HG03139 (cell line): ENCODE measurements at regions not wholly inside any gene's neighbourhood (a gene's known extent, or its start where the extent isn't known, plus 50 kb on each side); places are given as distances from the start of the nearest gene placed in this dataset.
"Not testable (repeated sequence)": the region's sequence is repeated elsewhere in the genome, so short reads cannot be mapped to it uniquely, and the experiment has no call there.

ENCODE experiments used
- ATAC-seq: cut with Tn5 transposase; IDR thresholded peaks from one replicate; pipeline ENCODE4 v1.9.1; 2021; ENCODE audit not compliant: unreplicated experiment

DNA sequence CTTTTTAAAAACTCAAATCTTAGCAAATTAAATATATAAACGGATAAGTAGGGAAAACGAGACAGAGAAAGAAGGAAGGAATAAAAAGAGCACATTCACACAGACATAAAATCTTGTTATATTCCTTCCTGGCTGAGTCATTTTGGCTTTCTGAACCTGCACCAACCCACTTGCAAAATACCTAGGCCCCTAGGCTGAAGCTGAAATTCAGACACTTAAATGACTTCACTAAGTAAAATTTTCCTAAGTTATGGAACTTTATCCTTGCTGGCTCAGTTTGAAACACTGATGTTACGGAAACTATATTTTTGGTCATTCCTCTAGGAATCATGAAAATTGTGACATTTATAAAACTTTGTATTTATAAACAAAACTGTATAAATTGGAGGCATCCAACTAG lies 462.8 kb upstream of the NFIA start:
- ATAC-seq: no peak

DNA sequence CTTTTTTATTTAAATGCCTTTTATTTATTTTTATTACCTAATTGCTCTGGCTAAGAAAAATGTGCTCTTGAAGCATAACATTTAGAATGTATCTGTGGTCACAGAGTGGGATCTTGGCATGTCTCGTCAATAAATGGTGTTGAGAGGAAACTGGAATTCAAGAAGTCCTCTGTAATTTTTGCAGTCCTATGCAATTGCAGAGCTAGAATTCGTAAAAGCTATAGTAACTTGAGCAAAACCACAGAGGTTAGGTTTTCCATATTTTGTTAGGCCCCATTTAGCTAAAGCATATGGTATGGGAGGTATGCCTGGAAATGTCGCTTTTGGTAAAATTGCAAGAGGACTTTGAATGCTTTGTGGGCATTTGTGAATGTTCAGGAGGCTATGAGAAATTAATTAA lies 466.7 kb upstream of the NFIA start:
- no peak for ATAC-seq

DNA sequence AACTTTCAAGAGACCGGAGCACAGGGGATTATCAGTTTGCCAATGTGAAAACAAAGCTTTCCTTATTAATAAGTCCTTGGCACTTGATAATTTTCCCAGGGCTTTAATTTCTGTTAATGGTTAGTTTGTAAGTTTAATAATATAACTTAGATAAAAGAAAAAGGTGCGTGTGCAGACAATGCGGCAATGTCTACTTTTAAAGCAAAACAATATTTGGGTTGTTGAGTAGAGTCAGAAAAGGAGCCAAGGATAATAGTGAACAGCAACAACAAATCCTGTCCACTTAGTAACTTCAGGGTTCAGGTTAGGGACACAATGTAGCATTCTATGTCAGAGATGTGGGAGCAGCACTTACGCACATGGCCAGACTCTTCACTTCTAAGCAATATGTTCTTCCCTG lies 469.6 kb upstream of the NFIA start:
- no peak for ATAC-seq

DNA sequence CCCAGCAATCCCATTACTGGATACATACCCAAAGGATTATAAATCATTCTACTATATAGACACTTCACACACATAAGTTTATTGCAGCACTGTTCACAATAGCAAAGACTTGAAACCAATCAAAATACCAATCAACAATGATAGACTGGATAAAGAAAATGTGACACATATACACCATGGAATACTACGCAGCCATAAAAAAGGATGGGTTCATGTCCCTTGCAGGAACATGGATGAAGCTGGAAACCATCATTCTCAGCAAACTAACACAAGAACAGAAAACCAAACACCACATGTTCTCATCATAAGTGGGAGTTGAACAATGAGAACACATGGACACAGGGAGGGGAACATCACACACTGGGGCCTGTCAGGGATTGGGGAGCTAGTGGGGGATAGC lies 475.4 kb upstream of the NFIA start:
- ATAC-seq: not testable (repeated sequence)

DNA sequence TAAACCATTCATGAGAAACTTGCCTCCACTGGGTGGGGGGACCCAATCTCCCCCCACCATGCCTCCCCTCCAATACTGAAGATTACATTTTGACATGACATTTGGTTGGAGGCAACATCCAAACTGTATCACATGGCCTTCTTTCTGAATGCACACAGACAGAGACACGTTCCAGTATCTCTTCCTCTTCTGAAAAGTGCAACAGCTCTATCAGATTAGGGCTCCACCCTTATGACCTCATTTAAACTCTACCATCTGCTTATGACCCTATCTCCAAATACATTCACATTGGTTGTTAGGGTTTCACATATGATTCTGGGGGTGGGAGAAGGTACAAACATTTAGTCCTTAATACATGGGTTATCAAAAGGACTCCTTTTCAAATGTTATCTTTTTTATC lies 481.8 kb upstream of the NFIA start:
- no peak for ATAC-seq

DNA sequence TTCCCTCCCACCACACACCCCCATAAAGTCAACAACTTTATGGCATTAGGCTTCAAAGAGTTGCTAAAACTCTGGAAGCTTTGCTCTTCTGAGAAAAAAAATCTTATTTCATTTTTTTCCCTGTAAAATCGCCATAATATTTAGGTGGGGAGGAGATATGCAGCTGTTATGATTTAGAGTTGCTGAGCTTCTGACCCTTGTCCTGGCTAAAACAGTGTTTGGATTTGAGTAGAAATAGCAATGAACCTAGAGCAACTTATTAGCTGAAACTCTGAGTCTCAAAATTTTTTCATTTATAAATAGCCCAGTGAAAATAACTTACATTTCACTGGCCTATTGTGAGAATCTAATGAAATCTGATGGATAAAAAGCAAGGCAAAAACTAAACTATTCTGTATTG lies 482.8 kb upstream of the NFIA start:
- ATAC-seq: no peak

DNA sequence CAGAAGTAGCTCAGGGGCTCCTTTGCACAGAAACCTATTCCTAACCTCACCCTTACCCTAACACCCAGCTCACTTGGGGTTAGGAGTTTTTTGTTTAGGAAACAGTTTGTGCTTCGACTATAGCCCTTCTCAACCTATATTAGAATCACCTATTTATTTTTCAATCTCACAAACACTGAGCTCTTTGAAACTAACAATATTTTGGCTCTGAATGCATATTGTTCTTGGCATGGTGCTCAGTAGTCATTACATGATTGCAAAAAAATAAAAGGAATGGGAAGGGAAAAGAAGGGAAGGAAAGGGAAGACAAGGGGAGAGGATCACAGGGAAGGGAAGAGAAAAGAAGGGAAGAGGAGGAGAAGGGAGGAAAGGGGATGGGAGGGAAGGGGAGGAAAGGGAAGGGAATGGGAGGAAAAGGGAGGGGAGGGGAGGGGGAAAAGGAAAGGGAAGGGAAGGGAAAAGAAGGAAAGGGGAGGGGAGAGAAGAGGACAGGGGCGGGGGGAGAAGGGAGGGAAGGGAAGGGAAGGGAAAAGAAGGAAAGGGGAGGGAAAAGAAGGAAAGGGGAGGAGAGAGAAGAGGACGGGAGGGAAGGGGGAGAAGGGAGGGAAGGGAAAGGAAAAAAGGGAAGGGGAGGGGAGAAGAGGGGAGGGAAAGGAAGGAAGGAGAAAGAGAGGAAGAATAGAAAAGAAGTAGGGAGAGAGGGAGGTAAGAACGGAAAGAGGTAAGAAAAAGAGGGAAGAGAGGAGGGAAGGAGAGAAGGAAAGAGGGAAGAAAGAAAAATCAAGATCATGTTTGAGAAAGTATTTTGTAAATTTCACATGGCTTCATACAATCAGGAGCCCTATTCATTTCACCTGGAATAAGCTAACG lies 484.1 kb upstream of the NFIA start:
- ATAC-seq: no peak

DNA sequence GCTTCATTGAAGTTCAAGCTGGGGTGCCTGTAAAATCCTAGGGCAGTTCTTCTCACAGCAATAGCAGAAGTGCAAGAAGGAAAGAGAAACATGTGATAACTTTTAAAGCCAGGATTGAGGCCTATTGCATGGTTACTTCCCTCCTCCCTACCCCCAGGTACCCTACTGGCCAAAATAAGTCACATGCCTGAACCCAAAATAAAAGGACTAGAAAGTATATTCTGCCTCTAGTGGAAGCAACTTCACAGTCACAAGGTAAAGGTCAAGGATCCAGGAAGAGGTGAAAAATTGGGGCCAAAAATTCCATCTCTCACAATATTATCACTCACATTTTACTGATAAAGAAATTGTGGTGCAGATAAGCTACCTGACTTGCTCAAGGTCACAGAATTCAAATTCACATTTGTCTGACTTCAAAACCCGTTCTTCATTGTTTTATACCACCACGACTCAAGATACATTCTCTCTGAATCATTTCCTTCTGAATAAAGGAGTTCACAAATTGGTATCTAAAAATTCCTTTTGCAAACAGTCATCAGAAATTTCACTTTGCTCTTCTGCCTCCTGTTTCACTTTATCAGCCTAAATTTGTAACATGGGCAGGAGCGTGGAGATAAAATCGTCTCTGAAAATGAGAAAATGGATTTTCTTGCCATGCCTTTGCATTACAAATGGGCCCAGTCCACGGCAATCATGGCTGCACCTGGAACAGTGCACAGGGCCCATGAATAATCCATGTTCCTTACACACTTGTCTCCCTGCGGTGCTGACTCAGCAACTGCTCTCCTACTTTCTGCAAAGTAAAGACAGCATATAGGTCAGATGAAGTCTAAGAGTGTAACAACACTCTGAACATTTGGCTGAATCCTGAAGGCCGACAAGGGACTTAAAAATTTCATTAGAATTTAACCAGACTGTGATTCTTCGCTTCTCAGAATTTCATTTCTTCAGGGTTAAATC lies 485.3 kb upstream of the NFIA start:
- no peak for ATAC-seq

GRCh38 chr1:60591583-60591982 lies 490.8 kb upstream of the NFIA start:
- no peak for ATAC-seq

DNA sequence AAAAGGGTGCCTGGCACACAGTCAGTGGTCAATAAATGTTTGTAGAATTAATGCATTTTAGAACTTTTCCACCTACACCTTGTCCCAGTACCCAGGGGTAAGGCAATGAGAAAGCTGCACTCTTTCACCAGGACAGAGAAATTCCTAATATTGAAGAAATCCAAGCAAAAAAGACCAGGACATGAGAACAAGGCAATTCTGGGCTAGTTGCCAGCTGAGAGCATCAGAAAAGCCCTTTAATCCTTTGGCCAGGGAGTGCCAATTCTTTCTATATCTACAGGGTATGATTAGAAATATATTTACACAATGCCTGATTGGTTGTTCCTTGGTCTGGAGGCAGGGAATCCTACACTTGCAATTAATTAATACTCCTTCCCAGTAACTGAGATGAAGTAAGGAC lies 492.4 kb upstream of the NFIA start:
- ATAC-seq: no peak

DNA sequence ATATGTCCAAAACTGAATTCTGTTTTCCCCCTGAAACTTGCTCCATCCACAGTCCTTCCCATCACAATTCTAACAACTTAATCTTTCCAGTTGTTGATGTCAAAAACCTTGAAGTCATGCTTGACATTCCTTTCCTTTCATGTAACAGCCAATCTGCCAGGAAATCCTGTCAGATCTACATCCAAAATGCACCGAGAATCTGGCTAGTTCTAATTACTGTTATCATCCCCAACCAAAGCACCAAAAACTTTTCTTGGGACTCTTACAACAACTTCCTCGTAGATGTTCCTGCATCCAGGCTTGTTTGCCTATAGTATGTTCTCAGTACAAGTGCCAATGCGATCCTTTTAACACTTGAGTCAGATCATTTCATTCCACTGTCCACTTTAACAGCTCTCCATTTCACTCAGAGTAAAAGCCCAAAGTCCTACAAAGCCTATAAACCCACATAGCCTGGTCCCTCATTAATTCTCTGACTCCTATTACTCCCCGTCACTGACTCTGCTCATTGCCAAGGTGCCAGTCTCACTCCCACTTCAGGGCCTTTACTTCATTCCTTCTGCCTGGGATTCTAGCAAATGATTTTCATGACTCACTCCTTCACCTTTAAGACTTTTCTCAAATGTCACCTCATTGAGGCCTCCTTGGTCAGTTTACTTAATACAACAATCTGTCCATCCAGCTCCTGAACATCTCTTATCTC lies 493.2 kb upstream of the NFIA start:
- ATAC-seq: no peak

- no peak for ATAC-seq
These were observed 498.0 kb upstream of the NFIA start for GRCh38 chr1:60584371-60584770.

DNA sequence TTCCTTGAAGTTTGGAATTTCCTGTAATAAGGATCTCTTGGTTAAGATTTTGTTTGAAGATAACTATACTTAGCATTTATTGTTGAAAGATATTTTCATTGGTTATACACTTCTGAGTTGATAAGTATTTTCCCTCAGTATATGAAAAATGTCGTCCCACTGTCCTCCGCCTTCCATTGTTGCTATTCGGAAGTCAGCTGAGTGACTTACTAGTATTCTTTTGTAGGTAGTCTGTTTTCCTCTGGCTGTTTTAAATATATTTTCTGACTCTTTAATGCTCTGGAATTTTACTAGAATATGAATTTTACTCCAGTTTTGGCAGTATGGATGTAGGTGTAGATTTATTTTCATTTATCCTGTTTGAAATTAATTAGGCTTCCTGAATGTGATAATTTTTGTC lies 498.7 kb upstream of the NFIA start:
- ATAC-seq: no peak

DNA sequence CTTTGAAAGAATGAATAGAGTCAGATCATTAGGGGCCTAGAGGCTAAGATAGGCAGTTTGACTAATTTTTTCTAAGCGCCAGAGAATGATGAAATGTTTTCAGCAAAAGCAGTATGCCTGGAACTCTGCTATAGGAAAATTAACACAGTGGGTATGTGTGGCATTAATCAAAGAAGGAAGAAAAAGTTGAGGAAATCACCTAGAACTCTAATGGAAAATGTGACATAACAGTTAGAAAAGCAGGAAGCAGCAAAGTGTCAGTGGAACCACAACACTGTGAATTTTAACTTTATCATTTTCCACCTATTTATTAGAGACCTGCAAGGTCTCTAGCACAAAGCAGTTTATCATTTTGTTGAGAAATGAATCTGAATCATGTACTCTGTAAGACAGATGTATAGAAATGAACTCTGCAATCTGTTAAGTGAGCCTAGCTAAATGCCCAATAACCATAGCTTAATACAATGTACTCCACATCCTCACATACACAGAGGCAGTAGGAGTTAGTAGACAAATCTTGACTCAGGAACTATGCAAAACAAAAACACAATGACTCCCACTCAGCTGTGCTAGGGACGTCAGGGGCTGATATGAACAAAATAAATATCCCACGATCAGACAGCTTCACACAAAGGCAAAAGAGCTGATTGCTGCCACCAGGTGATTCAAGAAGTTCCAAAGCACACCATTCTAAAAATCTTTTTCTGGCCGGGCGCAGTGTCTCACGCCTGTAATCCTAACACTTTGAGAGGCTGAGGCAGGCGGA lies 500.7 kb upstream of the NFIA start:
- ATAC-seq: no peak

GRCh38 chr1:60577029-60577428 lies 503.5 kb upstream of the C1orf87 start:
- ATAC-seq: no peak

GRCh38 chr1:60575326-60575977 lies 501.9 kb upstream of the C1orf87 start:
- no peak for ATAC-seq

DNA sequence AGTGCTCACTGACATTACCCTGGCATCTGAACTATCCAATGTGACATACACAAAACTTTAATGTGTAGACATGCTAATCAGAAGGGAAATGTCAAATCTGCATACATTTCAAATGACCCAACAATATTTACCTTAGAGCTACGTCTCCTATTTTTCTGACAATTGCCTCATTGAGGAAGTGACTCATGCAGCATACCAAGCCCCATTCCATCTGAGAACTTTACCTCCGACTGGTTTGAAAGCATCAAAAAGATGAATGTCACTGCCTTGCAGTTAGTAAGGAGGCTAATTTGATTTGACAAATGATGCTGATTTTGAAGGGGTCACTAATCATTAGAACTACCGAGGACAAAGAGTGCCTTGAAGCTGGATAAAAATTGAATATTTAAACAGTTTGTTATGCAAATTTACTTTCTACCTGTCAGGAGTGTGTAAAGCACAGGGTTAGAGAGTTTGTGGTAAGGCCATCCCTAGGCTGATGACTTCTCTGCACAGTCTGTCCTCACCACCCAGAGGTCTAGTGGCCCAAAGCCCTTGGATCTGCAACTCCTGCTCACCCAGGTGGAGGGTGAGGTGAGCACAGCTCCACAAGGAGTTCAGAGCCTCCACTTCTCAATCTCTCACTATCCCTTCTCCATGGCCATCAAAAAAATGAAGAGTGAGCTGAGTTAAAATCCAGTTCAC lies 500.3 kb upstream of the C1orf87 start:
- ATAC-seq: no peak

GRCh38 chr1:60573121-60573520 lies 499.6 kb upstream of the C1orf87 start:
- no peak for ATAC-seq

- ATAC-seq: no peak
These were observed 498.8 kb upstream of the C1orf87 start for GRCh38 chr1:60572378-60572777.

GRCh38 chr1:60571811-60572210 lies 498.2 kb upstream of the C1orf87 start:
- ATAC-seq: no peak
